ENCODE measurements at regions not wholly inside any gene's neighbourhood (a gene's known extent, or its start where the extent isn't known, plus 50 kb on each side); places are given as distances from the start of the nearest gene placed in this dataset.

DNA sequence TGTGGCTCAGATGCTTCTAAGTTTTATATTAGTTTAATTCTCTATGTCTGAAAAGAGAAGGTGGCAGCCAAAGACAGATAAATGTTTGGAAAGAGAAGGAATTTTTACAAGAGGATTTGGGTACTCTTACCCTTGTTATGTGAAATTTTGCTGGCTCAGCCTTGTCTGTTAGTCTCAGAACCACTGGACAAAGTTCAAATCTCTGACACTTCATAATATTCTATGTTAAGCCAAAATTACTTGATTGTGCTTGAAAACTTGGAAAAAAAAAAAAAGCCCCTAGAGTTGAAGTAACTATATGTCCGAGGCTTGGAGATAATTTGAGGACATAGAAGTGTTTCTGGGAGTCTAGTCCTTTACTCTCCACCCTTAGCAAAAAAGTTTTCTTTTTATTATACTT lies 1079.3 kb upstream of the LRRTM3 start:
- DNase-seq (ENCODE audit: low read depth in 3 of 3, low spot score in 2 of 3) = no peak

DNA sequence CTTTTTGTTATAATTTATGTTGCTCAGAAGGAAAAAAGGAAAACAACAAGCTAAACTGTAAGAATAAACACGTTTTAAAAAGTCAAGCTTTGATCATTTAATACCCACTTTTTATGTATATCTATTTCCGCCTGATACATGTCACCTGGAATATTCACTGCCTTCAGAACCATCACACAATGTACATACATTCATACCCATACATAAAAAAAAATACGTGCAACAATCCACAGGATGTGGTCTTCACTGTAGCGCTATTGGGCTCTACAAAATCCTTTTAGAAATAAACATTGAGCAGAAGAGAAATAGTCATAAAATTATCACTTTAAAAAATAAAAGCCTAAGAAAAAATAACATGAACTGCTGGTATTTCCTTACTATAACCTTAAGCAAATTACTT lies 1078.9 kb upstream of the LRRTM3 start:
- DNase-seq (ENCODE audit: low read depth in 3 of 3, low spot score in 2 of 3) = no peak

DNA sequence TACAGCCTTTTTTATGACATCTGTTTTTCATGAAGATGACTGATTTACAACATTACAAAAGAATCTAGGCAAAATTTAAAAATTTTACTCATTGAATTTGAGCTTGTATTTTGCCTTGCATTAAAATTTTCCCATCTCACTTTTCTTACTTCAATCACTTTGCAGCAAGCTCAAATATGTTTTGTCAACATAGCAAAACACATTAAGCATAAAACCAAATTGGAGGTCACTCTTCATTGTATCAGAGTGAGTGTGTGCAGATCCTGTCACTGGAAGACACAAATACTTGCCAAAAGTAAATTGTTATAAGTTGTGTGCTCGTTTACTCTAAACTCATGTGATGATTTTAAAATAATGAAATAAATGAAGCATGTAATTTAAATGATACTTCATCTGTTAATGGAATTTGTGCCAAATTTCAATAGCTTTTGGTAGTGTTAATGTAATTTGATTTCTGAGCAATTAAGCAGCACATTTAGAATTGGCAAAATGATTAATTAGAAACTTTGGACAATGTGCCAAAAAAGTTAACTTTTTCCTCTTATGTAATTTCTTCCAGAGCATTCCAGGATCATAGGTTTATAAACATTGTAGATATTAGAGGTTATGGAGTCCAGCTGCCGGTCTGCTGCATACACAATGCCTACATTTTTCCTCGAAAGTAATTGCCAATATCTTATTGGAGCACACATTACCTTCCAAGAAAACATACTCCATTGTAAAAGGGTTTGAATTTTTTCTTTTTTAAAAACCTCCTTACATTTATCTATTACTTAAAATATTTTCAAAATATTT lies 1078.2 kb upstream of the LRRTM3 start:
- no peak for DNase-seq (ENCODE audit: low read depth in 3 of 3, low spot score in 2 of 3)

DNA sequence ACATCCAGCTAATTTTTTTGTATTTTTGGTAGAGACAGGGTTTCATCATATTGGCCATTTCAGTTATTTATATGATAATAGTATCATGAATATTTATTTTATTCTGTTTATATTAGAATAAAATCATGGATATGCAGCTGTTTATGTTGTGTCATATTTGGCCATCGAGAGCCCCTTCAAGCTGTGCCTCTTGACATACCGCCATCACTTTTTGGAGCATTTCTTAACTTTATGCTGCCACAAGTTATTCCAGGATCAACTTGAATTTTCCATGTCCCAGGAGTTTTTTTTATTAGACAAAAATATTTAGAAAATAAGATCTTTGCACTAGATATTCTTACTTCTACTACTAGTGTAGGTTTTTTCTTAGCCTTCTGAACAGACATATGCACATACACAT lies 1067.0 kb upstream of the LRRTM3 start:
- no peak for DNase-seq (ENCODE audit: low read depth in 3 of 3, low spot score in 2 of 3)

DNA sequence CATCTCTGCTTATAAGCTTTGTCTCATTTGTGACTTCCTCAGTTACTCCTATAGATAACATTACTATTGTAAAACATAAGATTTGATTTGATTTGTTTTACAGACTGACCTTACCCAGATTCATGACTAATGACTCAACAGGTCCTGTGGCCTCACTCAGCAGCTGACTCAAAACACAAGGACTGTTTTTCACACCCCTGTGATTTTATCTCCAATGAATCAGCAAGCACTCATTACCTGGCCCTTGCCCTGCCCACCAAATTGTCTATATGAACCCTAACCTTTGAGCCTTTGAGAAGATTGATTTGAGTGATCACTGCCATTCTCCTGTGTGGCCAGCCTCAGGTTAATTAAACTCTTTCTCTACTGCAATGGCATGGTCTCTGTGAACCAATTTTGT lies 1064.6 kb upstream of the LRRTM3 start:
- no peak for DNase-seq (ENCODE audit: low read depth in 3 of 3, low spot score in 2 of 3)

Measured in right renal cortex interstitium (tissue), 3 donors.